Mesodermal cell (in vitro differentiated cells): ENCODE measurements at regions not wholly inside any gene's neighbourhood (a gene's known extent, or its start where the extent isn't known, plus 50 kb on each side); places are given as distances from the start of the nearest gene placed in this dataset.

Source experiments
- H3K27ac ChIP-seq: 2 replicates; pipeline ENCODE4 v1.7.0; 2013; ENCODE audit warnings: mild to moderate bottlenecking, low read depth, low read length, moderate library complexity; ENCODE audit not compliant: severe bottlenecking
- H3K36me3 ChIP-seq: 2 replicates; pipeline ENCODE4 v1.7.1; 2013; ENCODE audit warnings: mild to moderate bottlenecking, low read length, moderate library complexity; ENCODE audit not compliant: control insufficient read depth, insufficient read depth
- H3K4me1 ChIP-seq: one replicate; pipeline ENCODE4 v1.7.1; 2013; ENCODE audit warnings: mild to moderate bottlenecking, low read length; ENCODE audit not compliant: insufficient read depth, control insufficient read depth, poor library complexity, severe bottlenecking
- H3K4me3 ChIP-seq: 2 replicates; pipeline ENCODE4 v1.7.0; 2013; ENCODE audit warnings: low read length, control low read depth, mild to moderate bottlenecking; ENCODE audit not compliant: insufficient read depth, poor library complexity, severe bottlenecking; ENCODE audit errors: extremely low read depth
- H3K9me3 ChIP-seq: 2 replicates; pipeline ENCODE4 v1.7.1; 2013; ENCODE audit warnings: mild to moderate bottlenecking, low read length, moderate library complexity; ENCODE audit not compliant: control insufficient read depth
- WGBS, 2 experiments: methylation state at CpG; one replicate each; pipeline ENCODE4 v1.1.5; 2013; ENCODE audit warnings: missing lambda C conversion rate in 2 of 2; ENCODE audit not compliant: insufficient coverage in 2 of 2; 5-methylcytosine and 5-hydroxymethylcytosine counted together

GRCh38 chr6:14354919-14355572 is 237.5 kb downstream of the CD83 start:
- Histone ChIP-seq H3K4me3 (no peak overlapping the region), H3K9me3 (peaks cover 6% of the 10 kb centered on the region), H3K27ac (no peak overlapping the region), H3K4me1 (no peaks in the 10 kb centered on the region), H3K36me3 (no peaks in the 10 kb centered on the region)
- 89 to 100% methylated on average over 3 of the region's 5 CpGs for WGBS, 2 experiments

GRCh38 chr6:14359438-14359837 is 241.9 kb downstream of the CD83 start:
- Histone ChIP-seq H3K4me3 (no peak overlapping the region), H3K27ac (no peak overlapping the region), H3K9me3 (no peaks in the 10 kb centered on the region), H3K36me3 (no peaks in the 10 kb centered on the region), H3K4me1 (no peaks in the 10 kb centered on the region)
- 95 to 100% methylated on average over 4 of the region's 5 CpGs for WGBS, 2 experiments

GRCh38 chr6:14360565-14360964 is 243.0 kb downstream of the CD83 start:
- WGBS, 2 experiments: 95 to 100% methylated on average over 5 to 7 of the region's 7 CpGs
- H3K9me3 ChIP-seq: no peaks in the 10 kb centered on the region
- H3K27ac ChIP-seq: no peak overlapping the region
- H3K36me3 ChIP-seq: no peaks in the 10 kb centered on the region
- H3K4me1 ChIP-seq: no peaks in the 10 kb centered on the region
- H3K4me3 ChIP-seq: no peak overlapping the region

- Histone ChIP-seq H3K4me1 (no peaks in the 10 kb centered on the region), H3K4me3 (no peak overlapping the region), H3K9me3 (no peaks in the 10 kb centered on the region), H3K27ac (no peak overlapping the region), H3K36me3 (no peaks in the 10 kb centered on the region)
- 80 to 100% methylated on average over 1 of the region's 2 CpGs for WGBS, 2 experiments
Measured at GRCh38 chr6:14361297-14361696, 243.7 kb downstream of the CD83 start.

GRCh38 chr6:14361956-14362587 is 244.5 kb downstream of the CD83 start:
- 80 to 88% methylated on average over 2 to 3 of the region's 5 CpGs for WGBS, 2 experiments

GRCh38 chr6:14364370-14364769 is 246.8 kb downstream of the CD83 start:
- Histone ChIP-seq H3K9me3 (no peaks in the 10 kb centered on the region), H3K27ac (no peak overlapping the region), H3K4me3 (no peak overlapping the region), H3K4me1 (no peaks in the 10 kb centered on the region), H3K36me3 (no peaks in the 10 kb centered on the region)
- WGBS, 2 experiments: 92% methylated on average over 4 of the region's 5 CpGs; no CpG with 5 or more reads in 1 of the 2 experiments

More at GRCh38 chr6:14361956-14362587, 244.5 kb downstream of the CD83 start:
- no peak overlapping the region for H3K27ac ChIP-seq
- no peaks in the 10 kb centered on the region for H3K9me3 ChIP-seq
- H3K4me3 ChIP-seq: no peak overlapping the region
- no peaks in the 10 kb centered on the region for H3K36me3 ChIP-seq
- H3K4me1 ChIP-seq: no peaks in the 10 kb centered on the region

GRCh38 chr6:14365393-14365792 is 247.8 kb downstream of the CD83 start:
- Histone ChIP-seq H3K4me1 (no peaks in the 10 kb centered on the region), H3K9me3 (no peaks in the 10 kb centered on the region), H3K27ac (no peak overlapping the region), H3K4me3 (no peak overlapping the region), H3K36me3 (no peaks in the 10 kb centered on the region)
- 100% methylated on average over 1 of the region's 1 CpG for WGBS, 2 experiments

- no peak overlapping the region for H3K27ac ChIP-seq
- H3K4me3 ChIP-seq: no peak overlapping the region
- no peaks in the 10 kb centered on the region for H3K9me3 ChIP-seq
- no peaks in the 10 kb centered on the region for H3K36me3 ChIP-seq
- H3K4me1 ChIP-seq: no peaks in the 10 kb centered on the region
- 92 to 95% methylated on average over 2 to 4 of the region's 4 CpGs for WGBS, 2 experiments
Measured at GRCh38 chr6:14366315-14366714, 248.7 kb downstream of the CD83 start.

GRCh38 chr6:14366872-14367271 is 249.3 kb downstream of the CD83 start:
- H3K36me3 ChIP-seq: no peaks in the 10 kb centered on the region
- no peak overlapping the region for H3K27ac ChIP-seq
- no peaks in the 10 kb centered on the region for H3K9me3 ChIP-seq
- no peaks in the 10 kb centered on the region for H3K4me1 ChIP-seq
- no peak overlapping the region for H3K4me3 ChIP-seq
- 91 to 100% methylated on average over 1 of the region's 4 CpGs for WGBS, 2 experiments

- no peaks in the 10 kb centered on the region for H3K36me3 ChIP-seq
- H3K4me3 ChIP-seq: no peak overlapping the region
- no peaks in the 10 kb centered on the region for H3K4me1 ChIP-seq
- H3K27ac ChIP-seq: no peak overlapping the region
- WGBS, 2 experiments: no CpG with 5 or more reads among the region's 2 CpGs
- no peaks in the 10 kb centered on the region for H3K9me3 ChIP-seq
Measured at GRCh38 chr6:14367296-14367695, 249.7 kb downstream of the CD83 start.

- Histone ChIP-seq H3K4me3 (no peak overlapping the region), H3K27ac (no peak overlapping the region), H3K4me1 (no peaks in the 10 kb centered on the region), H3K9me3 (no peaks in the 10 kb centered on the region), H3K36me3 (no peaks in the 10 kb centered on the region)
- 37 to 51% methylated on average over 2 of the region's 3 CpGs for WGBS, 2 experiments
Measured at GRCh38 chr6:14369717-14370116, 252.1 kb downstream of the CD83 start.
